ENCODE measurements at regions not wholly inside any gene's neighbourhood (a gene's known extent, or its start where the extent isn't known, plus 50 kb on each side); places are given as distances from the start of the nearest gene placed in this dataset.

- TF ChIP-seq POLR2A (IDR thresholded peaks at IDR 0.05; ENCODE audit: low read depth, low read length): no peak
- TF ChIP-seq POLR2AphosphoS5 (IDR thresholded peaks at IDR 0.05; ENCODE audit: low read depth, low read length): no peak
- TF ChIP-seq TAF1 (IDR thresholded peaks at IDR 0.05; ENCODE audit: borderline replicate concordance, low read depth, low read length): no peak
These were observed 685.8 kb upstream of the CCDC54 start for GRCh38 chr3:106691476-106691875.

Data from GM12892 (cell line).